NCI-H2081 (cell line): ENCODE measurements at regions not wholly inside any gene's neighbourhood (a gene's known extent, or its start where the extent isn't known, plus 50 kb on each side); places are given as distances from the start of the nearest gene placed in this dataset.
A peak's percentile ranks its signal among the peaks of the same experiment; 100 is the strongest.

ENCODE experiments used
- DNase-seq, 2 experiments: peaks; one replicate each; lab custom pipeline; 2025; lab: John Stamatoyannopoulos, UW

GRCh38 chr11:32200136-32200847 is 109.4 kb downstream of the RCN1 start:
- DNase-seq: no peak

- no peak for DNase-seq
Measured at GRCh38 chr11:32204751-32205150, 113.9 kb downstream of the RCN1 start.

- DNase-seq: no peak
Measured at GRCh38 chr11:32210556-32210955, 119.7 kb downstream of the RCN1 start.

GRCh38 chr11:32213223-32213622 is 122.3 kb downstream of the RCN1 start:
- no peak for DNase-seq

GRCh38 chr11:32215157-32215556 is 124.3 kb downstream of the RCN1 start:
- no peak for DNase-seq

GRCh38 chr11:32216749-32217148 is 125.9 kb downstream of the RCN1 start:
- DNase-seq: no peak

GRCh38 chr11:32219320-32219719 is 128.4 kb downstream of the RCN1 start:
- no peak for DNase-seq

GRCh38 chr11:32221476-32222032 is 130.7 kb downstream of the RCN1 start:
- DNase-seq: no peak

- DNase-seq: no peak
Measured at GRCh38 chr11:32224580-32224979, 133.7 kb downstream of the RCN1 start.

GRCh38 chr11:32225571-32226285 is 134.9 kb downstream of the RCN1 start:
- DNase-seq: peak in 1 of 2 experiments; percentile 46

GRCh38 chr11:32226480-32226879 is 135.6 kb downstream of the RCN1 start:
- no peak for DNase-seq

- peak; percentile 5 to 33 for DNase-seq
Measured at GRCh38 chr11:32229576-32230240, 138.8 kb downstream of the RCN1 start.

GRCh38 chr11:32231909-32232493 is 141.1 kb downstream of the RCN1 start:
- DNase-seq: peak; percentile 35 to 41

GRCh38 chr11:32232516-32232915 is 141.6 kb downstream of the RCN1 start:
- no peak for DNase-seq

GRCh38 chr11:32233276-32233675 is 142.4 kb downstream of the RCN1 start:
- DNase-seq: no peak

- DNase-seq: no peak
Measured at GRCh38 chr11:32233928-32234327, 143.1 kb downstream of the RCN1 start.

- DNase-seq: no peak
Measured at GRCh38 chr11:32244453-32244852, 153.6 kb downstream of the RCN1 start.

- DNase-seq: no peak
Measured at GRCh38 chr11:32253706-32254105, 162.8 kb downstream of the RCN1 start.

- no peak for DNase-seq
Measured at GRCh38 chr11:32255841-32256240, 165.0 kb downstream of the RCN1 start.

GRCh38 chr11:32256466-32256865 is 165.6 kb downstream of the RCN1 start:
- no peak for DNase-seq

- DNase-seq: no peak
Measured at GRCh38 chr11:32259641-32260081, 168.8 kb downstream of the RCN1 start.

- no peak for DNase-seq
Measured at GRCh38 chr11:32262367-32262766, 171.5 kb downstream of the RCN1 start.
